Muscle layer of duodenum (tissue), 2 donors: ENCODE measurements at regions not wholly inside any gene's neighbourhood (a gene's known extent, or its start where the extent isn't known, plus 50 kb on each side); places are given as distances from the start of the nearest gene placed in this dataset.
A peak's percentile ranks its signal among the peaks of the same experiment; 100 is the strongest.

Experiments
- H3K27ac ChIP-seq: one replicate; pipeline ENCODE4 v1.7.0; 2013; ENCODE audit warnings: mild to moderate bottlenecking, low read length
- H3K27me3 ChIP-seq: one replicate; pipeline ENCODE4 v1.7.0; 2013; ENCODE audit warnings: low read depth, mild to moderate bottlenecking, control low read depth, low read length
- H3K36me3 ChIP-seq, 2 donors: one replicate each; pipeline ENCODE4 v1.7.0; 2013; ENCODE audit warnings: low read length in 2 of 2, control low read depth in 1 of 2, mild to moderate bottlenecking in 1 of 2; ENCODE audit not compliant: insufficient read depth in 2 of 2, control insufficient read depth in 1 of 2
- H3K4me1 ChIP-seq, 2 donors: one replicate each; pipeline ENCODE4 v1.7.0; 2013; ENCODE audit warnings: low read length in 2 of 2, mild to moderate bottlenecking in 2 of 2, control low read depth in 1 of 2, moderate library complexity in 1 of 2; ENCODE audit not compliant: insufficient read depth in 2 of 2, control insufficient read depth in 1 of 2
- H3K4me3 ChIP-seq, 2 donors: one replicate each; pipeline ENCODE4 v1.7.0; 2013; ENCODE audit warnings: low read length in 2 of 2, low read depth in 1 of 2, mild to moderate bottlenecking in 1 of 2
- H3K9me3 ChIP-seq, 2 donors: one replicate each; pipeline ENCODE4 v1.7.0; 2013; ENCODE audit warnings: low read length in 2 of 2, control low read depth in 1 of 2, mild to moderate bottlenecking in 1 of 2; ENCODE audit not compliant: control insufficient read depth in 1 of 2
- donor health status: healthy.

DNA sequence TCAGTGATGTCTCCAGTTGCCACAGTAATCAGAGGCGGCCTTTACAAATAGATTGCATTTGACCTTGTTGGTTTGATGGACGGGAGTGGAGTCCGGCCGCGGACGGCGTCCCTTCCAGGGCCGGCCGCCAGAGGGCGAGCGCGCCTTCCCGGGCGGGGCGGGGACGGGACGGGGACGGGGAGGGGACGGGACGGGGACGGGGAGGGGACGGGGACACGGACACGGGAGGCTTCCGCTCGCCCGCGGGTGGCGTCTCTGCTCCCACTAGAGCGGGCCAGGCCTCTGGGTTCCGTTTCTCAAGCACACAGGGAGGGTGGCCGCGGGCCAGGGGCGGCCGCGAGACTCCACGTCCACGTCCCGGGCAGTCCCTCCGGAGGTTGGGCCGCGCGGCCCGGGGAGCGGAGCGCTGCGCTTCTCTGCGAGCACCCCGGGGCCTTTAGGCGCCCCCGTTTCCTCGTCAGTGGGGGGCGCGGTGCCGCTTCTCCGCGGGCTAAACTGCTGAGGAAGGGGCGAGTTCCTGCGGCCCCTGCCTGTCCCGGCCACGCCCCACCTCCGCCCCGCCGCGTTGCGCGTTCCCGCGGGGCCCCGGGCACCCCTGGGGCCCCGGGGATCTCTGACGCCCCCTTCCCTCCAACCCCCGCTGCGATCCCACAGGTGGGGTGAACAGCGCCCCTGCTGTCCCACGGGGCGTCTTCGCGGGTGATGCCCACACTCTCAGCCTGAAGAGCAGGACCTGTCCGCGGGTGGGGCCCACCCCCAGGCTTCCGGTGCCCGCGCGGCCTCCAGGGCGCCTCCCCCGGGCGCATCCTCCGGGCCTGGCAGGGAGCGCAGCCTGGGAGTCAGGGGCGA is 84.2 kb upstream of the MKI67 start:
- H3K27me3 ChIP-seq, result no peaks in the 10 kb centered on the region
- peak overlapping the region in 1 of 2 donors; percentile 71 for H3K4me3 ChIP-seq
- H3K27ac ChIP-seq, result no peak overlapping the region
- H3K9me3 ChIP-seq, result no peaks in the 10 kb centered on the region
- H3K4me1 ChIP-seq, result no peaks in the 10 kb centered on the region
- no peaks in the 10 kb centered on the region for H3K36me3 ChIP-seq

- no peaks in the 10 kb centered on the region for H3K9me3 ChIP-seq
- no peaks in the 10 kb centered on the region for H3K36me3 ChIP-seq
- no peak overlapping the region for H3K27ac ChIP-seq
- no peaks in the 10 kb centered on the region for H3K27me3 ChIP-seq
- H3K4me3 ChIP-seq, result peak overlapping the region in 1 of 2 donors; percentile 71
- no peaks in the 10 kb centered on the region for H3K4me1 ChIP-seq
Measured at GRCh38 chr10:128211064-128211504, 84.9 kb upstream of the MKI67 start.

DNA sequence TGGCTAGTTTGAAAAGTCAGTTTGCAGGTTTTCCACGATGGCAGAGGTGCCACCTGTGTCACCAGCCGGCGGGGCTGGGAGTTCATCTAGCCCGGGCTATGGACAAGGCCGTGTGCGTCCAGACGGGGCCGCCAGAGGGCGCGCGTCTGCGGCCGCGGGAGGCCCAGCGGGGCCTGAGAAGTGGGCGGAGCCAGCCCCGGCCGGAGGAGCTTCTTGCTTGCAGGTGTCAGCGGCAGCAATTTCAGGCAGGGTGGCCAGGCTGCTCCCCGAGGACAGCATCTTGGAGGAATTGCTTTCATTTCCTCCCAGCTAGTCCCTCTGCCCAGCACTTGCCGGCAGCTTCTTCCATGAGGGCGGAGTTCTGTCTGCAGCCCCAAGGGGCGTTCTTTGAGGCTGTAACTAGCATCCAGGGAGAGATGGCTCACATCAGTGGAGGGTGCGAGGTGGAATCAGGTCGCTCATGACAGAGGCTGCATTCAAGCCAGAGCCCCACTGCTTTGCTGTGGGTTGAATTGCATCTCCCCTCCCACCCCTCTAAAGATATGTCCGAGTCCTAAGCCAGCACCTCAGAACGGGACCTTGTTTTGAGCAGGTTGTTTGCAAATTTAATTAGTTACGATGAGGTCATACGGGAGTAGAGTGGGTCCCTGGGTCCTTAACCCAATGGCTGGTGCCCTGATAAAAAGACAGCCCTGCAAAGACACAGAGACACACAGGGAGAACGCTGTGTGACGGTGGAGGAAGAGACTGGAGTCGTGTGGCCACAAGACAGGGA is 85.9 kb upstream of the MKI67 start:
- no peak overlapping the region for H3K27ac ChIP-seq
- H3K36me3 ChIP-seq, result no peaks in the 10 kb centered on the region
- no peaks in the 10 kb centered on the region for H3K4me1 ChIP-seq
- peak overlapping the region; percentile 21 to 49 for H3K4me3 ChIP-seq
- H3K9me3 ChIP-seq, result no peaks in the 10 kb centered on the region
- H3K27me3 ChIP-seq, result no peaks in the 10 kb centered on the region

- H3K27ac ChIP-seq, result no peak overlapping the region
- H3K27me3 ChIP-seq, result no peaks in the 10 kb centered on the region
- H3K9me3 ChIP-seq, result no peaks in the 10 kb centered on the region
- no peaks in the 10 kb centered on the region for H3K4me1 ChIP-seq
- H3K4me3 ChIP-seq, result no peak overlapping the region
- H3K36me3 ChIP-seq, result no peaks in the 10 kb centered on the region
Measured at GRCh38 chr10:128213156-128213555, 86.9 kb upstream of the MKI67 start.

DNA sequence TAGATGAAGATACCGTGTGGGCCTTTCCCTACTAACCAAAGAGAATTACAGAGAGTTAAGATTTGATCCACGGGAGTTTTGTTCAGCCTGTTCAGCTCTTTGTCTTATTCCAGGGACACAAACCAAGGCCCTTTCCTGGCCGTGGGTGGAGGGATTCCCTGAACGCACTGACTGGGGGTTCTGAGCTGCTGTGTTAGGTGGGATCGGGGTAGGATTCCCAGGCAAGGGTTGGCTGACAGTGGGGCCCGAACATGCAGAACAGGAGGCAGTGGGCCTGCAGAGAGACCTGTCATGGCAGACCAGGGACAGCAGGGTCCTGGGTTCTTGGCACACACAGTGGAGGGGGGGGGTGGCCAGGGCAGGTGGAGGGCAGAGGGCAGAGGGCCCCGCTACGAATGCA is 89.5 kb upstream of the MKI67 start:
- Histone ChIP-seq H3K36me3 (no peaks in the 10 kb centered on the region), H3K9me3 (no peaks in the 10 kb centered on the region), H3K4me1 (no peaks in the 10 kb centered on the region), H3K27me3 (no peaks in the 10 kb centered on the region), H3K27ac (no peak overlapping the region), H3K4me3 (no peak overlapping the region)

GRCh38 chr10:128217136-128217535 is 90.9 kb upstream of the MKI67 start:
- Histone ChIP-seq H3K4me3 (no peak overlapping the region), H3K36me3 (no peaks in the 10 kb centered on the region), H3K4me1 (no peaks in the 10 kb centered on the region), H3K9me3 (no peaks in the 10 kb centered on the region), H3K27me3 (no peaks in the 10 kb centered on the region), H3K27ac (no peak overlapping the region)

GRCh38 chr10:128218161-128218560 is 91.9 kb upstream of the MKI67 start:
- Histone ChIP-seq H3K4me3 (no peak overlapping the region), H3K27me3 (no peaks in the 10 kb centered on the region), H3K4me1 (no peaks in the 10 kb centered on the region), H3K36me3 (no peaks in the 10 kb centered on the region), H3K27ac (no peak overlapping the region), H3K9me3 (no peaks in the 10 kb centered on the region)

- Histone ChIP-seq H3K4me3 (no peak overlapping the region), H3K27me3 (no peaks in the 10 kb centered on the region), H3K36me3 (no peaks in the 10 kb centered on the region), H3K9me3 (no peaks in the 10 kb centered on the region), H3K27ac (no peak overlapping the region), H3K4me1 (no peaks in the 10 kb centered on the region)
Measured at GRCh38 chr10:128219295-128219694, 93.1 kb upstream of the MKI67 start.

GRCh38 chr10:128220021-128220420 is 93.8 kb upstream of the MKI67 start:
- no peaks in the 10 kb centered on the region for H3K27me3 ChIP-seq
- no peaks in the 10 kb centered on the region for H3K9me3 ChIP-seq
- no peak overlapping the region for H3K4me3 ChIP-seq
- no peak overlapping the region for H3K27ac ChIP-seq
- no peaks in the 10 kb centered on the region for H3K36me3 ChIP-seq
- H3K4me1 ChIP-seq, result no peaks in the 10 kb centered on the region

DNA sequence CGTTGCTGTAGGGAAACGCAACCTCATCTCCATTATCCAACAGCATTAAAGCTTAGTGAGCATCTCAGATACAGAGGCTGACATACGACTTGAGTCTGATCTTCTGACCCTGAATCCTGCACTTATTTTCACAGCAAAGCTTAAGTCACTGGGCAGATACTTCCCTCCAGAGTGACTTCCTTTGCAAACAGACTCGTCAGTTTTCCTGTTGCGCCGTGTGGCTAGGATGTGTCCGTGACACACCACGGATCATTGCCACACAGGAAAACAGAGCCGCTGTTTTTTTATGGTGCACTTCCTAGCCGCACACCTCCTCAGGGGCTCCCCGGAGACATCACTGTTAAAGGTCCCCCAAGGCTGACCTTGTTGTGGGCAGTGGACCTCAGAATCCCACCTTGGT is 94.9 kb upstream of the MKI67 start:
- H3K27ac ChIP-seq, result no peak overlapping the region
- no peaks in the 10 kb centered on the region for H3K4me1 ChIP-seq
- no peak overlapping the region for H3K4me3 ChIP-seq
- H3K36me3 ChIP-seq, result no peaks in the 10 kb centered on the region
- H3K27me3 ChIP-seq, result no peaks in the 10 kb centered on the region
- no peaks in the 10 kb centered on the region for H3K9me3 ChIP-seq

- Histone ChIP-seq H3K9me3 (no peaks in the 10 kb centered on the region), H3K36me3 (no peaks in the 10 kb centered on the region), H3K4me1 (no peaks in the 10 kb centered on the region), H3K4me3 (no peak overlapping the region), H3K27ac (no peak overlapping the region), H3K27me3 (no peaks in the 10 kb centered on the region)
Measured at GRCh38 chr10:128221807-128222206, 95.6 kb upstream of the MKI67 start.
